GM23338 (cell line): ENCODE measurements at regions not wholly inside any gene's neighbourhood (a gene's known extent, or its start where the extent isn't known, plus 50 kb on each side); places are given as distances from the start of the nearest gene placed in this dataset.

Experiments
- CREB1 ChIP-seq: fragments of 250-450 bp; sonication (Bioruptor Pico); IDR thresholded peaks from 2 replicates; pipeline ENCODE4 v1.5.0; 2020; ENCODE audit warnings: low read depth, mild to moderate bottlenecking, moderate library complexity
- CTCF ChIP-seq, 2 experiments: fragments of 200-600 bp in 1 of 2; sonication (generic) in 1 of 2; conservative IDR thresholded peaks; 2 replicates each; pipeline versions ENCODE4 v1.5.1 to v1.6.1; 2016 to 2017; ENCODE audit warnings: antibody characterized with exemption in 2 of 2, low read depth in 2 of 2, mild to moderate bottlenecking in 2 of 2, moderate library complexity in 1 of 2
- EZH2 ChIP-seq: fragments of 200-600 bp; sonication (generic); IDR thresholded peaks from one replicate; pipeline ENCODE4 v1.8.0; 2017; ENCODE audit warnings: antibody characterized with exemption, mild to moderate bottlenecking, low read depth; ENCODE audit not compliant: unreplicated experiment
- EZH2phosphoT487 ChIP-seq: fragments of 200-600 bp; sonication (generic); IDR thresholded peaks from one replicate; pipeline ENCODE4 v1.8.1; 2018; ENCODE audit warnings: antibody characterized with exemption; ENCODE audit not compliant: unreplicated experiment

- TF ChIP-seq EZH2phosphoT487 (no peak), CTCF (conservative IDR thresholded peaks at IDR 0.05; ENCODE audit: low read depth in 2 of 2) (no peak), CREB1 (CRISPR knock-in tag) (no peak), EZH2 (no peak)
These were observed 217.6 kb upstream of the CARD18 start for GRCh38 chr11:105357146-105357545.
